ENCODE measurements at regions not wholly inside any gene's neighbourhood (a gene's known extent, or its start where the extent isn't known, plus 50 kb on each side); places are given as distances from the start of the nearest gene placed in this dataset.

DNA sequence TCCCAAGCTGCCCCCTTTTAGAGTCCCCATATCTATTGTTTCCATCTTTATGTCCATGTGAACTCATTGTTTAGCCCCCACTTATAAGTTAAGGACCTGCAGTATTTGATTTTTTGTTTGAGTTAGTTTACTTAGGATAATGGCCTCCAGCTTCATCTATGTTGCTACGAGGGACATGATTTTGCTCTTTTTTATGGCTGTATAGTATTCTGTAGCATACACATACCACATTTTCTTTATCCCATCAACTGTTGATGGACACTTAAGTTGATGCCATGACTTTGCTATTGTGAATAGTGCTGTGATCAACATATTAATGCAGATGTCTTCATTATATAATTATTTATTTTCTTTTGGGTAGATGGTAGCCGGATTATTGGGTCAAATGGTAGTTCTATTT is 576.9 kb downstream of the ANKRD7 start:
- TF ChIP-seq POLR2AphosphoS5 (IDR thresholded peaks at IDR 0.05; ENCODE audit: borderline replicate concordance, low read depth, low read length) (no peak), EZH2 (IDR thresholded peaks at IDR 0.05) (no peak), FOXP2 (optimal IDR thresholded peaks at IDR 0.05; ENCODE audit: control extremely low read depth, extremely low read length, insufficient read depth) (no peak)
